ENCODE measurements at regions not wholly inside any gene's neighbourhood (a gene's known extent, or its start where the extent isn't known, plus 50 kb on each side); places are given as distances from the start of the nearest gene placed in this dataset.

DNA sequence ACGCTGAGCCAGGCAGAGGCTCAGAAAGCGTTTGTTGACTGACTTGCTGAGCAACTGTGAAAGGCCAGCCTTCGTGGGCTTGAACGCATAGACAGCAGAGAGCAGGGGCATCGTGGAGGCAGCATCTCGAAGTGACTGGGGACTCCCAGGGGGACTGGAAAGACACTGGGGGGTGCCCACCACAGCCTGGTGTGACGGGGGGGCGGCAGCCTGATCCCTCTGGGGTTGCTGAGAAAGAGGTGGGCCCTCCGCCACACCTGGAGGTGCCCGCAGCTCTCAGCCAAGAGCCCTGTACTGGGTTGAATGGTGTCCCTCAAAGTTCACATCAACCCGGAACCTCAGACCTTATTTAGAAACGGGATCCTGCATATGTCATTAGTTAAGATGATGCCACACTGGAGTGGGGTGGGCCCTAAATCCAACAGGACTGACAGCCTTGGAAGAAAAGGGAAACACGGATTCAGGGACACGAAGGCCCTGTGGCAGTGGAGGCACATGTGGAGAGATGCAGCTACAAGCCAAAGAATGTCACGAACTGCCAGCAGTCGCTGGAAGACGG lies 84.6 kb downstream of the RFLNA start:
- no peak overlapping the region for H2AK5ac ChIP-seq (ENCODE audit: low read length)
- H2BK15ac ChIP-seq (replicated peaks; ENCODE audit: low read depth): no peak overlapping the region
- H3K9ac ChIP-seq (ENCODE audit: low read length): no peak overlapping the region
- H2BK5ac ChIP-seq (ENCODE audit: low read length): no peak overlapping the region
- WGBS (ENCODE audit: extremely low coverage, insufficient coverage, low lambda C conversion rate): no CpG with 5 or more reads among the region's 17 CpGs
- peaks cover 3% of the 10 kb centered on the region for H3K79me1 ChIP-seq (ENCODE audit: low read length)
- H3K79me2 ChIP-seq (ENCODE audit: control insufficient read depth, insufficient read depth, low read length): no peaks in the 10 kb centered on the region
- no peak overlapping the region for H3K4ac ChIP-seq (ENCODE audit: low read depth, low read length)
- H3K4me2 ChIP-seq (ENCODE audit: low read length): no peak overlapping the region
- no peak overlapping the region for H3K27ac ChIP-seq (ENCODE audit: low read depth, low read length)
- no peak for DNase-seq
- H3K4me1 ChIP-seq (ENCODE audit: control insufficient read depth, low read depth, low read length): no peaks in the 10 kb centered on the region
- no peak overlapping the region for H4K8ac ChIP-seq (ENCODE audit: low read depth, low read length)
- no peak overlapping the region for H4K5ac ChIP-seq (ENCODE audit: low read length)
- peaks cover 6% of the 10 kb centered on the region for H3K36me3 ChIP-seq (ENCODE audit: control insufficient read depth, insufficient read depth, low read length)
- no peak overlapping the region for H3K56ac ChIP-seq (ENCODE audit: low read length)
- H2BK120ac ChIP-seq (ENCODE audit: low read depth, low read length): no peak overlapping the region
- H3K18ac ChIP-seq (ENCODE audit: low read length): no peak overlapping the region
- no peaks in the 10 kb centered on the region for H3K27me3 ChIP-seq (ENCODE audit: insufficient read depth, low read length, poor library complexity)
- no peak overlapping the region for H3K23ac ChIP-seq (ENCODE audit: low read length)
- no peak overlapping the region for H3K4me3 ChIP-seq (ENCODE audit: low read length)

DNA sequence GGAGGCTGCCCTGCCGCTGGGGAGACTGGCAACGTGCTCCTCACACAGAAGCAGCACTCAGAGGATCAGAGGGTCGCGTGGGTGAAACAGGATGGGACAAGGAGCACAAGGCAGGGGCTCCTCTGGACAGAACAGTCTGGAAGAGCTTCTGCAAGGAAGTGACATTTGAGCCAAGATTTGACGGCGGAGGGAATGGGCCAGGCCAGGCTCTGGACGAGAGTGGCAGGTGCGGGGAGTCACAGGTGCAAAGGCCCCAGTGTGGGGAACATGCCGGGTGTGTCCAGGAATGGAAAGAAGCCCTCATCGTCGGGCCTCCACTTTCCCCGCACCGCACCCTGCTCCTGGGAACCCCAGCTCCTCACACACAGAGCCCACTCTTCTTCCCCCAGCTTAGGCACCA lies 84.0 kb downstream of the RFLNA start:
- no peak overlapping the region for H3K18ac ChIP-seq (ENCODE audit: low read length)
- no peak overlapping the region for H3K4ac ChIP-seq (ENCODE audit: low read depth, low read length)
- H3K4me1 ChIP-seq (ENCODE audit: control insufficient read depth, low read depth, low read length): no peaks in the 10 kb centered on the region
- no peak overlapping the region for H3K23ac ChIP-seq (ENCODE audit: low read length)
- WGBS (ENCODE audit: extremely low coverage, insufficient coverage, low lambda C conversion rate): no CpG with 5 or more reads among the region's 13 CpGs
- H3K27ac ChIP-seq (ENCODE audit: low read depth, low read length): no peak overlapping the region
- H3K36me3 ChIP-seq (ENCODE audit: control insufficient read depth, insufficient read depth, low read length): peaks cover 6% of the 10 kb centered on the region
- no peaks in the 10 kb centered on the region for H3K27me3 ChIP-seq (ENCODE audit: insufficient read depth, low read length, poor library complexity)
- H2AK5ac ChIP-seq (ENCODE audit: low read length): no peak overlapping the region
- H2BK15ac ChIP-seq (replicated peaks; ENCODE audit: low read depth): no peak overlapping the region
- DNase-seq: no peak
- no peak overlapping the region for H3K4me2 ChIP-seq (ENCODE audit: low read length)
- no peak overlapping the region for H3K9ac ChIP-seq (ENCODE audit: low read length)
- peaks cover 2% of the 10 kb centered on the region for H3K79me1 ChIP-seq (ENCODE audit: low read length)
- no peak overlapping the region for H4K5ac ChIP-seq (ENCODE audit: low read length)
- no peaks in the 10 kb centered on the region for H3K79me2 ChIP-seq (ENCODE audit: control insufficient read depth, insufficient read depth, low read length)
- H2BK120ac ChIP-seq (ENCODE audit: low read depth, low read length): no peak overlapping the region
- no peak overlapping the region for H3K4me3 ChIP-seq (ENCODE audit: low read length)
- H4K8ac ChIP-seq (ENCODE audit: low read depth, low read length): no peak overlapping the region
- H3K56ac ChIP-seq (ENCODE audit: low read length): no peak overlapping the region
- H2BK5ac ChIP-seq (ENCODE audit: low read length): no peak overlapping the region

DNA sequence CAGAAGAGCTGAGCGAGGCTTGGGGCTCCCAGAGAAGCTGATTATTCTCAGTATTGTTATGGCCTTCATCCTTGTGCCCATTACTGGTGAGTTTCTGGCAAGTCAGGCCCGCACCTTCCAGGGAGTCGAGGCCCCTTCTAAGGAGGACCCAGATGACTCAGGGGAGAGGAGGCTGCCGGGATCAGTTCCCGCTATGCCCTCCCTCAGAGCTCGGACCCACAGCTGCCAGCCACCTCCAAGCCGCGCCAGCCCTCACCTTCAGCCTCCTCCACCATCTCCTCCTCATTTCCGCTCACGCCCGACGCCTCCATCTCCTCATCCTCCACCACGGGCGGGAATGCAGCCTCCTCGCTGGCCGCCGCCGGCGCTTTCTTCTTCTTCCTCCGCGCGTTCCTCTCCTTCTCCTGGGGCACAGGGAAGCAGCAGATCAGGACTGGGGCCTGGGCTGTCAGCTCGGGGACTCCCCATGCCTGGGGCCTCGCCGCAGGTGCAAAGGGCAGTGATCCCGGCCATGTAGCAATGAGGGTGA lies 83.2 kb downstream of the RFLNA start:
- Histone ChIP-seq H3K36me3 (ENCODE audit: control insufficient read depth, insufficient read depth, low read length) (peaks cover 6% of the 10 kb centered on the region), H3K27me3 (ENCODE audit: insufficient read depth, low read length, poor library complexity) (no peaks in the 10 kb centered on the region), H3K79me1 (ENCODE audit: low read length) (peaks cover 2% of the 10 kb centered on the region), H4K8ac (ENCODE audit: low read depth, low read length) (no peak overlapping the region), H3K4me1 (ENCODE audit: control insufficient read depth, low read depth, low read length) (no peaks in the 10 kb centered on the region), H3K4me3 (ENCODE audit: low read length) (no peak overlapping the region), H3K18ac (ENCODE audit: low read length) (no peak overlapping the region), H2BK5ac (ENCODE audit: low read length) (no peak overlapping the region), H2BK120ac (ENCODE audit: low read depth, low read length) (no peak overlapping the region), H3K23ac (ENCODE audit: low read length) (no peak overlapping the region), H2AK5ac (ENCODE audit: low read length) (no peak overlapping the region), H4K5ac (ENCODE audit: low read length) (no peak overlapping the region), H3K56ac (ENCODE audit: low read length) (no peak overlapping the region), H3K79me2 (ENCODE audit: control insufficient read depth, insufficient read depth, low read length) (no peaks in the 10 kb centered on the region), H3K27ac (ENCODE audit: low read depth, low read length) (no peak overlapping the region), H3K4ac (ENCODE audit: low read depth, low read length) (no peak overlapping the region), H3K9ac (ENCODE audit: low read length) (no peak overlapping the region), H2BK15ac (replicated peaks; ENCODE audit: low read depth) (no peak overlapping the region), H3K4me2 (ENCODE audit: low read length) (no peak overlapping the region)
- DNase-seq: no peak
- no CpG with 5 or more reads among the region's 26 CpGs for WGBS (ENCODE audit: extremely low coverage, insufficient coverage, low lambda C conversion rate)

DNA sequence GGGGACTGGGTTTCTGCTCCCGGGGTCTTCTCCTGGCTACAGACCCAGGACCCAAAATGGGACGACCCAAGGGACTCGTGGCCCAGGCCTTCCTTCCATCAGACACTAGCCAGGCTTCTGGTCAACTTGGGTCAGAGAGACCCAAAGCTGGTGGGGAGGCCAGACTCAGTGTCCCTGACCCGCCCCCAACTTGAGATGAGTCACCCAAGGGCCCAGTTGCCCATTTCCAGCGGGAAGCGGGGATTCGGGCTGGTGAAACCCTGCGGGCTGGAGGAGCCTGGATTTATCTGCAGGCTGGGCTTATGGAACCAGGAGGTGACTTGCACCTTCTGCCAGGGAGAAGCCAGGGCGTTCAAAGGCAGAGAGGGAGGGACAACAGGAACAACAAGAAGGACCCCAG lies 81.5 kb downstream of the RFLNA start:
- no peaks in the 10 kb centered on the region for H3K4me1 ChIP-seq (ENCODE audit: control insufficient read depth, low read depth, low read length)
- no peak overlapping the region for H2BK120ac ChIP-seq (ENCODE audit: low read depth, low read length)
- no peak overlapping the region for H3K9ac ChIP-seq (ENCODE audit: low read length)
- no peaks in the 10 kb centered on the region for H3K27me3 ChIP-seq (ENCODE audit: insufficient read depth, low read length, poor library complexity)
- H3K4ac ChIP-seq (ENCODE audit: low read depth, low read length): no peak overlapping the region
- H3K56ac ChIP-seq (ENCODE audit: low read length): no peak overlapping the region
- no peak overlapping the region for H4K5ac ChIP-seq (ENCODE audit: low read length)
- H4K8ac ChIP-seq (ENCODE audit: low read depth, low read length): no peak overlapping the region
- no peak overlapping the region for H3K27ac ChIP-seq (ENCODE audit: low read depth, low read length)
- H2BK15ac ChIP-seq (replicated peaks; ENCODE audit: low read depth): no peak overlapping the region
- H2BK5ac ChIP-seq (ENCODE audit: low read length): no peak overlapping the region
- no peaks in the 10 kb centered on the region for H3K79me2 ChIP-seq (ENCODE audit: control insufficient read depth, insufficient read depth, low read length)
- H3K18ac ChIP-seq (ENCODE audit: low read length): no peak overlapping the region
- peaks cover 8% of the 10 kb centered on the region for H3K36me3 ChIP-seq (ENCODE audit: control insufficient read depth, insufficient read depth, low read length)
- no peak overlapping the region for H3K4me3 ChIP-seq (ENCODE audit: low read length)
- H2AK5ac ChIP-seq (ENCODE audit: low read length): no peak overlapping the region
- no peak for DNase-seq
- no peak overlapping the region for H3K23ac ChIP-seq (ENCODE audit: low read length)
- no peaks in the 10 kb centered on the region for H3K79me1 ChIP-seq (ENCODE audit: low read length)
- no CpG with 5 or more reads among the region's 9 CpGs for WGBS (ENCODE audit: extremely low coverage, insufficient coverage, low lambda C conversion rate)
- H3K4me2 ChIP-seq (ENCODE audit: low read length): no peak overlapping the region

DNA sequence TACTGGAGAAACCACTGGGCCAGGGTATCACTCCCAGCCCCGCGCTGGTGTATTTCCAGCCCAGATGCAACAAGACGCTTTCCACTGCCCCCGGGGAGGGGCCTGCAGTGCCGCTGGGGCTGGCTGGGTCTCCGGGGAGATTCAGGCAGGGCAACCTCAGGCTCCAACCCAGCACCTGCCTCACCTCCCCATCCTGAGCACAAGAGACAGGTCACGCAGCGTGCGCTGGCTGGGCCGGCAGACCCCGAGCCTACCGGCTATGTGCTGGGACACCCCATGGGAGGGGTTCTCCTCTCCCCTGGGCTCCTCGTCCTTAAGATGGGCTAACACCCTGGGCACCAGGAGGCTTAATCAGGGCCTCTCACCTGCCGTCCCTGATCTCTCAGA lies 80.9 kb downstream of the RFLNA start:
- no peak overlapping the region for H3K56ac ChIP-seq (ENCODE audit: low read length)
- H3K79me2 ChIP-seq (ENCODE audit: control insufficient read depth, insufficient read depth, low read length): no peaks in the 10 kb centered on the region
- no peak overlapping the region for H4K5ac ChIP-seq (ENCODE audit: low read length)
- no peak for DNase-seq
- no peak overlapping the region for H3K4me3 ChIP-seq (ENCODE audit: low read length)
- no peak overlapping the region for H3K4ac ChIP-seq (ENCODE audit: low read depth, low read length)
- no peak overlapping the region for H2BK120ac ChIP-seq (ENCODE audit: low read depth, low read length)
- H3K4me1 ChIP-seq (ENCODE audit: control insufficient read depth, low read depth, low read length): no peaks in the 10 kb centered on the region
- H3K9ac ChIP-seq (ENCODE audit: low read length): no peak overlapping the region
- no peak overlapping the region for H3K27ac ChIP-seq (ENCODE audit: low read depth, low read length)
- H2BK15ac ChIP-seq (replicated peaks; ENCODE audit: low read depth): no peak overlapping the region
- no peaks in the 10 kb centered on the region for H3K79me1 ChIP-seq (ENCODE audit: low read length)
- no peak overlapping the region for H2BK5ac ChIP-seq (ENCODE audit: low read length)
- no peak overlapping the region for H4K8ac ChIP-seq (ENCODE audit: low read depth, low read length)
- H2AK5ac ChIP-seq (ENCODE audit: low read length): no peak overlapping the region
- no peak overlapping the region for H3K18ac ChIP-seq (ENCODE audit: low read length)
- peaks cover 8% of the 10 kb centered on the region for H3K36me3 ChIP-seq (ENCODE audit: control insufficient read depth, insufficient read depth, low read length)
- no peaks in the 10 kb centered on the region for H3K27me3 ChIP-seq (ENCODE audit: insufficient read depth, low read length, poor library complexity)
- no peak overlapping the region for H3K23ac ChIP-seq (ENCODE audit: low read length)
- no peak overlapping the region for H3K4me2 ChIP-seq (ENCODE audit: low read length)
- no CpG with 5 or more reads among the region's 14 CpGs for WGBS (ENCODE audit: extremely low coverage, insufficient coverage, low lambda C conversion rate)

DNA sequence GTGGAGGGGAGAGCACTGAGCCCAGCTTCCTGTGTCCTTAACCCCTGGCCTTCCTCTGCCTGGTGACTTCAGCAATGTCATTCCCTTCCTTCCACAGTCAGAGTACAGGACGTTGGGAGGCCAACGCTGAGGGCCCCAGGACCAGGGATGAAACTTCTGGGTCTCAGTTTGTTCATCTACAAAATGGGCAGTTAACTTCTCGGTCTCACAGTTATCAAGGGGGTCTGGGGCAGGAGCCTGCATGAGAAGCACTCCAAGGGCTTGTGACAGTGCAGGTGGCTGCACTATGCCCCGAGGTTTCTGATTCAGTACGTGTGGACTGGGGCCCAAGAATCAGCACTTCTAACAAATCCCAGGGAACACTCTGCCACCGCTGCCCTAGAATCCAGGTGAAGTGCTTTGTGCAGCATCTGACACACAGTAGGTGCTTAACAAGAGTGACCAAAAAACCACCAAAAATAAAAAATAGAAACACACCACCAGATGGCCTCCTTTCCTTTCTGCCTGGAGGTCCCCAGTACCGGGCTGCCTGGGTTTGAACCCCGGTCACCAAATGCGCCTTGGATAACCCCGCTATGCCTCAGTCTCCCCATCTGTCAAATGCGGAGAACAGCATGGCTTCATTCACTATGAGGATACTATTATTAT lies 80.4 kb downstream of the RFLNA start:
- H4K5ac ChIP-seq (ENCODE audit: low read length): no peak overlapping the region
- H3K4me2 ChIP-seq (ENCODE audit: low read length): no peak overlapping the region
- no peak overlapping the region for H2BK120ac ChIP-seq (ENCODE audit: low read depth, low read length)
- no peak overlapping the region for H3K27ac ChIP-seq (ENCODE audit: low read depth, low read length)
- no peak overlapping the region for H4K8ac ChIP-seq (ENCODE audit: low read depth, low read length)
- no peak overlapping the region for H3K4me3 ChIP-seq (ENCODE audit: low read length)
- no peaks in the 10 kb centered on the region for H3K27me3 ChIP-seq (ENCODE audit: insufficient read depth, low read length, poor library complexity)
- H3K18ac ChIP-seq (ENCODE audit: low read length): no peak overlapping the region
- no peak overlapping the region for H3K9ac ChIP-seq (ENCODE audit: low read length)
- H3K4me1 ChIP-seq (ENCODE audit: control insufficient read depth, low read depth, low read length): no peaks in the 10 kb centered on the region
- no peak overlapping the region for H3K4ac ChIP-seq (ENCODE audit: low read depth, low read length)
- no peak overlapping the region for H3K56ac ChIP-seq (ENCODE audit: low read length)
- H2BK15ac ChIP-seq (replicated peaks; ENCODE audit: low read depth): no peak overlapping the region
- H3K36me3 ChIP-seq (ENCODE audit: control insufficient read depth, insufficient read depth, low read length): peaks cover 8% of the 10 kb centered on the region
- H2BK5ac ChIP-seq (ENCODE audit: low read length): no peak overlapping the region
- no peak overlapping the region for H2AK5ac ChIP-seq (ENCODE audit: low read length)
- no peaks in the 10 kb centered on the region for H3K79me1 ChIP-seq (ENCODE audit: low read length)
- DNase-seq: no peak
- WGBS (ENCODE audit: extremely low coverage, insufficient coverage, low lambda C conversion rate): no CpG with 5 or more reads among the region's 11 CpGs
- H3K79me2 ChIP-seq (ENCODE audit: control insufficient read depth, insufficient read depth, low read length): no peaks in the 10 kb centered on the region
- no peak overlapping the region for H3K23ac ChIP-seq (ENCODE audit: low read length)

Data from mesendoderm (in vitro differentiated cells).